ENCODE measurements at regions not wholly inside any gene's neighbourhood (a gene's known extent, or its start where the extent isn't known, plus 50 kb on each side); places are given as distances from the start of the nearest gene placed in this dataset.

GRCh38 chr4:79576429-79576753 is 168.4 kb upstream of the GK2 start:
- no peak for TF ChIP-seq EZH2 (IDR thresholded peaks at IDR 0.05; ENCODE audit: borderline replicate concordance, low read depth, low read length, severe bottlenecking)
- TF ChIP-seq CTCF (IDR thresholded peaks at IDR 0.05; ENCODE audit: borderline replicate concordance, extremely low read depth, low read length, poor library complexity, severe bottlenecking): peak; percentile 68
